ENCODE measurements at regions not wholly inside any gene's neighbourhood (a gene's known extent, or its start where the extent isn't known, plus 50 kb on each side); places are given as distances from the start of the nearest gene placed in this dataset.

DNA sequence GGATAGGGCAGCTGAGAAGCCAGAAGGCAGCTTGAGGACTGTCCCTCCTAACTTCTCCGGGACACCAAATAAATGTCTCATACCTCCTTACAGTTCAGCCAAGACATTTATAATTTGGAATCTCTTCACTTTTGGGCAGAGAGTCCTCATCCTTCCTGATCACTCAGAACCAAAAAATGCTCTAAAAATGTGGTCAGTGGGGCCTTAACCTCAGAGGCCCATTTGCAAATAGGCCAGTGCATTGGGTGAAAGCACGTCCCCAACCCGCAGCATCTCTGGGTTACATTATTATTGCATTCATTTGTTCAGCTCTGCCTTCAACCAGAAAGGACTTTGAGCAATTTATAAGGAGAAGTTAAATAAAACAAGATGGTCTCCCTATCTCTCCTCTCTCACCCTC lies 112.4 kb upstream of the IRX3 start:
- no peak for TF ChIP-seq FOXP2 (optimal IDR thresholded peaks at IDR 0.05; ENCODE audit: borderline replicate concordance, extremely low read depth, extremely low read length, insufficient read depth)
- no peak for TF ChIP-seq POLR2AphosphoS5 (IDR thresholded peaks at IDR 0.05; ENCODE audit: low read depth, low read length)
- no peak for TF ChIP-seq TAF1 (IDR thresholded peaks at IDR 0.05; ENCODE audit: borderline replicate concordance, insufficient read depth, low read length)
- TF ChIP-seq SIN3A (IDR thresholded peaks at IDR 0.05; ENCODE audit: borderline replicate concordance, insufficient read depth, low read length): no peak
- no peak for TF ChIP-seq REST (IDR thresholded peaks at IDR 0.05; ENCODE audit: insufficient read depth in 1 of 2, low read depth in 2 of 2, low read length in 2 of 2)

DNA sequence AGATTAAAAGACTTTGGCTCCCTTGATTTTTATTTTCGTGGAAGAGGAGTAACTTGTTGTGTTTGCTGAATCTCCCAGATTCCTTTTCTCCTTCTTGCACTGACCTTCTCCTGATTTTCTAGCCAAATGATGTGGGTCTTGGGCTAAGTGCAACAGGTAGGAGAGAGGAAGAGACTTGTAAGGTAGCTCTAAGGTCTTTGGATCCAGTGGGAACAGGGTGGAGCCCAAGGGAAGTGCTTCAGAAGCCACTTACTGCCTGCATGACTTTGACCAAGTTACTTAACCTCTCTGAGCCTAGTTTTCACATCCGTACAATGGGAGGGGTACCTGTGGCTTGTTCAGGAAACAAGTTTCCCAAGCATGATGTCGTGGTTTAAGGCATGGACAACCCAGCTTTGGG lies 111.3 kb upstream of the IRX3 start:
- TF ChIP-seq REST (IDR thresholded peaks at IDR 0.05; ENCODE audit: insufficient read depth in 1 of 2, low read depth in 2 of 2, low read length in 2 of 2) (no peak), SIN3A (IDR thresholded peaks at IDR 0.05; ENCODE audit: borderline replicate concordance, insufficient read depth, low read length) (no peak), POLR2AphosphoS5 (IDR thresholded peaks at IDR 0.05; ENCODE audit: low read depth, low read length) (no peak), TAF1 (IDR thresholded peaks at IDR 0.05; ENCODE audit: borderline replicate concordance, insufficient read depth, low read length) (no peak), FOXP2 (optimal IDR thresholded peaks at IDR 0.05; ENCODE audit: borderline replicate concordance, extremely low read depth, extremely low read length, insufficient read depth) (no peak)

DNA sequence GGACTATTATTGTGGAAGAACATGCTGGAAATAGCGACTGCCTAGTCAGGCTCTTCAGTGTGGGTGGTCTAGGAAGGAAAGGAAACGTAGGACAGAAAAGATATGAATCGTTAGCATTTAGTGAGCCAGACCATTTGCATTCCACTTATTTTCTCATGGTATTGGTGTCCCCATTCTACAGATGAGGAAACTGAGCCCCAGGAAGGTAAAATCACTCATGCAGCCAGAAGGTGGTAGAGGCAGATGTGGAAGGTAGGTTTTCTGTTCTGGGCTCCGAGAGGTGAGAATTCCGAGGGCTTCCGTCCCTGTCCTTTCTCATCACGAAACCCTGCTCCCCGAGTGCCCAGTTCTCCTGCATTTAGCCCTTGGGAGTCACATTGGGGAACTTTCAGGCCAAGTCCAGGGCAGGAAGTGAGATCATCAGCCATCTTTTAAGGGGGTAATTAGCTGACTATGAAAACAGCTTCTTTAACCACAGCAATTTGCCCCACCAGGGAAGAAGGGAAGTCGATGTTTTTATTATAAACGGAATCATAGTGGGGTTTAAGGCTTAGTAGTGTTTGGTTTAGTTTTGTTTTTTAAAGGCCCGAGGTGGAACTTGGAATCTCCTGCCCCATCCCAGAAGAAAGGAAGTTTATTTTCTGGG lies 110.7 kb upstream of the IRX3 start:
- TF ChIP-seq SIN3A (IDR thresholded peaks at IDR 0.05; ENCODE audit: borderline replicate concordance, insufficient read depth, low read length) (no peak), REST (IDR thresholded peaks at IDR 0.05; ENCODE audit: insufficient read depth in 1 of 2, low read depth in 2 of 2, low read length in 2 of 2) (peak in 1 of 2 experiments; percentile 40; a peak in 1 of 4 replicates)

- TF ChIP-seq REST (IDR thresholded peaks at IDR 0.05; ENCODE audit: insufficient read depth in 1 of 2, low read depth in 2 of 2, low read length in 2 of 2): no peak
- TF ChIP-seq TAF1 (IDR thresholded peaks at IDR 0.05; ENCODE audit: borderline replicate concordance, insufficient read depth, low read length): no peak
- TF ChIP-seq FOXP2 (optimal IDR thresholded peaks at IDR 0.05; ENCODE audit: borderline replicate concordance, extremely low read depth, extremely low read length, insufficient read depth): no peak
- no peak for TF ChIP-seq SIN3A (IDR thresholded peaks at IDR 0.05; ENCODE audit: borderline replicate concordance, insufficient read depth, low read length)
- TF ChIP-seq POLR2AphosphoS5 (IDR thresholded peaks at IDR 0.05; ENCODE audit: low read depth, low read length): no peak
Observed at GRCh38 chr16:54389836-54390494, 103.4 kb upstream of the IRX3 start.
